SU-DHL-6 (cell line): ENCODE measurements at regions not wholly inside any gene's neighbourhood (a gene's known extent, or its start where the extent isn't known, plus 50 kb on each side); places are given as distances from the start of the nearest gene placed in this dataset.

Experiments
- EZH2phosphoT487 ChIP-seq: fragments of 200-600 bp; sonication (generic), shearing (Covaris generic); conservative IDR thresholded peaks from 2 replicates; pipeline ENCODE4 v1.6.1; 2018; ENCODE audit warnings: mild to moderate bottlenecking, antibody characterized with exemption, low read length, moderate library complexity, mixed read lengths
- TF ChIP-seq, protein P1 (sequence below): fragments of 200-600 bp; sonication (generic); IDR thresholded peaks from one replicate; pipeline ENCODE4 v1.5.1; 2017; ENCODE audit warnings: antibody characterized with exemption, mild to moderate bottlenecking, low read length, moderate library complexity; ENCODE audit not compliant: insufficient read depth, poor library complexity, severe bottlenecking

DNA sequence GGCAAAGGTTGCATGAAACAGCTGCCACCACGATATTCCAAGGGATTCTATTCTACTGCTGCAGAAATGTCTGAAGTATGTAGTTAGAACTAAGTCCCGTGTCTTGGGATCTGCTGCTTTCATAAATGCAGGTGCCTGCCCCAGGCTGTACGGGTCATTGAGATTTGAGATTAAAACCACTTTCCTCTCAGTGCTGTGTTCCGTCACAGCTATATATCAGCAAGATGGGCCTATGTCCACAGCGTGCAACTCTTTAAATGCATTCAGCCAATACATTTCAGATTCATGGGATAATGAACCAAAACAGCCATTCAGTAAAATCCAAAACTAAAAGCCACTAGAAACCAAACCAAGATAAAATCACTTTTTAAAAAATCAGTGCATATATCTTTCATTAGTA lies 107.3 kb upstream of the LUZP2 start:
- TF ChIP-seq, protein P1, sequence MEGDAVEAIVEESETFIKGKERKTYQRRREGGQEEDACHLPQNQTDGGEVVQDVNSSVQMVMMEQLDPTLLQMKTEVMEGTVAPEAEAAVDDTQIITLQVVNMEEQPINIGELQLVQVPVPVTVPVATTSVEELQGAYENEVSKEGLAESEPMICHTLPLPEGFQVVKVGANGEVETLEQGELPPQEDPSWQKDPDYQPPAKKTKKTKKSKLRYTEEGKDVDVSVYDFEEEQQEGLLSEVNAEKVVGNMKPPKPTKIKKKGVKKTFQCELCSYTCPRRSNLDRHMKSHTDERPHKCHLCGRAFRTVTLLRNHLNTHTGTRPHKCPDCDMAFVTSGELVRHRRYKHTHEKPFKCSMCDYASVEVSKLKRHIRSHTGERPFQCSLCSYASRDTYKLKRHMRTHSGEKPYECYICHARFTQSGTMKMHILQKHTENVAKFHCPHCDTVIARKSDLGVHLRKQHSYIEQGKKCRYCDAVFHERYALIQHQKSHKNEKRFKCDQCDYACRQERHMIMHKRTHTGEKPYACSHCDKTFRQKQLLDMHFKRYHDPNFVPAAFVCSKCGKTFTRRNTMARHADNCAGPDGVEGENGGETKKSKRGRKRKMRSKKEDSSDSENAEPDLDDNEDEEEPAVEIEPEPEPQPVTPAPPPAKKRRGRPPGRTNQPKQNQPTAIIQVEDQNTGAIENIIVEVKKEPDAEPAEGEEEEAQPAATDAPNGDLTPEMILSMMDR, result no peak
- no peak for TF ChIP-seq EZH2phosphoT487
